ENCODE measurements at regions not wholly inside any gene's neighbourhood (a gene's known extent, or its start where the extent isn't known, plus 50 kb on each side); places are given as distances from the start of the nearest gene placed in this dataset.

GRCh38 chr1:217024911-217025310 lies 301.7 kb upstream of the ESRRG start (continued):
- TF ChIP-seq SRF (CRISPR knock-in tag; IDR thresholded peaks at IDR 0.05) (no peak), CCNT2 (IDR thresholded peaks at IDR 0.05; ENCODE audit: borderline replicate concordance, extremely low read depth, insufficient read length, low read depth, low read length) (no peak), HES1 (IDR thresholded peaks at IDR 0.05; ENCODE audit: low read depth) (no peak), NFIC (IDR thresholded peaks at IDR 0.05) (no peak), CBX5 (IDR thresholded peaks at IDR 0.05; ENCODE audit: borderline replicate concordance, low read depth) (no peak), EP400 (IDR thresholded peaks at IDR 0.05) (no peak), PHB2 (IDR thresholded peaks at IDR 0.05; ENCODE audit: low read depth) (no peak)
- TF ChIP-seq, protein P1, sequence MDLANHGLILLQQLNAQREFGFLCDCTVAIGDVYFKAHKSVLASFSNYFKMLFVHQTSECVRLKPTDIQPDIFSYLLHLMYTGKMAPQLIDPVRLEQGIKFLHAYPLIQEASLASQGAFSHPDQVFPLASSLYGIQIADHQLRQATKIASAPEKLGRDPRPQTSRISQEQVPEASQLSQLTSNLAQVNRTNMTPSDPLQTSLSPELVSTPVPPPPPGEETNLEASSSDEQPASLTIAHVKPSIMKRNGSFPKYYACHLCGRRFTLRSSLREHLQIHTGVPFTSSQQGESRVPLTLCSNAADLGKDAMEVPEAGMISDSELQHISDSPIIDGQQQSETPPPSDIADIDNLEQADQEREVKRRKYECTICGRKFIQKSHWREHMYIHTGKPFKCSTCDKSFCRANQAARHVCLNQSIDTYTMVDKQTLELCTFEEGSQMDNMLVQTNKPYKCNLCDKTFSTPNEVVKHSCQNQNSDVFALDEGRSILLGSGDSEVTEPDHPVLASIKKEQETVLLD (IDR thresholded peaks at IDR 0.05): no peak

GRCh38 chr1:217021956-217022355 lies 298.7 kb upstream of the ESRRG start:
- DNase-seq (ENCODE audit: extremely low read depth in 1 of 4, low spot score in 3 of 4): no peak
- CTCF ChIA-PET (ENCODE audit: low intra/inter-chr PET ratio): no interaction called here
- no peak overlapping the region for H3K4me3 ChIP-seq
- intact Hi-C loops (cut with micrococcal nuclease) (no loop called here), in situ Hi-C loops (cut with MboI) (no loop called here)
- H3K27ac ChIP-seq (ENCODE audit: extremely low read depth, low read depth, low read length): no peak overlapping the region
- H3K27me3 ChIP-seq (ENCODE audit: control insufficient read depth in 2 of 2, insufficient read depth in 2 of 2, low read length in 2 of 2): no peaks in the 10 kb centered on the region
- no peak overlapping the region for H3K9ac ChIP-seq (ENCODE audit: insufficient read depth in 1 of 2, low read depth in 2 of 2, low read length in 2 of 2)
- WGBS (ENCODE audit: insufficient coverage, low coverage, missing lambda C conversion rate): 3% methylated on average over 2 of the region's 2 CpGs
- no peaks in the 10 kb centered on the region for H3K4me1 ChIP-seq (replicated peaks in 1 of 2; ENCODE audit: control insufficient read depth in 2 of 2, insufficient read depth in 2 of 2, low read length in 2 of 2)
- no peaks in the 10 kb centered on the region for H4K20me1 ChIP-seq (replicated peaks; ENCODE audit: control insufficient read depth, insufficient read depth, low read length)
- no peaks in the 10 kb centered on the region for H3K9me1 ChIP-seq (ENCODE audit: control insufficient read depth, insufficient read depth, low read length)
- no peaks in the 10 kb centered on the region for H3K79me2 ChIP-seq (ENCODE audit: control insufficient read depth, insufficient read depth, low read length)
- no peaks in the 10 kb centered on the region for H3K36me3 ChIP-seq (ENCODE audit: control insufficient read depth, insufficient read depth, low read length)
- ATAC-seq: no peak
- POLR2A ChIA-PET: interaction anchor here (0.8 kb wide), 1 partner anchor 11 kb away, joined by 4 read pairs; no protein-coding TSS in a partner anchor
- H3K4me2 ChIP-seq (ENCODE audit: insufficient read depth, low read length): no peak overlapping the region
- no TSS peak for BruUV-seq (replicated peaks)
- H2AFZ ChIP-seq (ENCODE audit: low read depth, low read length): no peak overlapping the region
- no peak for FAIRE-seq
- H3K9me3 ChIP-seq (replicated peaks; ENCODE audit: control insufficient read depth, insufficient read depth, low read depth, low read length): no peaks in the 10 kb centered on the region; the same call in 1 of the 2 replicates
- TF ChIP-seq BMI1 (IDR thresholded peaks at IDR 0.05; ENCODE audit: low read length) (no peak), ZNF699 (CRISPR knock-in tag; IDR thresholded peaks at IDR 0.05; ENCODE audit: insufficient replicate concordance) (no peak), HNRNPUL1 (IDR thresholded peaks at IDR 0.05; ENCODE audit: low read length) (no peak), HMG20A (CRISPR knock-in tag; conservative IDR thresholded peaks at IDR 0.05) (no peak), TBL1XR1 (IDR thresholded peaks at IDR 0.05; ENCODE audit: low read length in 2 of 2) (no peak), ZNF239 (CRISPR knock-in tag; IDR thresholded peaks at IDR 0.05) (no peak), POLR2H (tag; IDR thresholded peaks at IDR 0.05; ENCODE audit: low read depth) (no peak), EWSR1 (IDR thresholded peaks at IDR 0.05; ENCODE audit: borderline replicate concordance, low read depth, partially characterized antibody) (no peak), SMC3 (conservative IDR thresholded peaks at IDR 0.05; ENCODE audit: insufficient read depth, low read depth, low read length) (no peak), TBP (optimal IDR thresholded peaks at IDR 0.05; ENCODE audit: low read depth, low read length) (no peak), PHF8 (IDR thresholded peaks at IDR 0.05; ENCODE audit: borderline replicate concordance, low read length) (no peak), PHF20 (IDR thresholded peaks at IDR 0.05; ENCODE audit: partially characterized antibody) (no peak), TCFL5 (CRISPR knock-in tag; conservative IDR thresholded peaks at IDR 0.05) (no peak)
